ENCODE measurements at regions not wholly inside any gene's neighbourhood (a gene's known extent, or its start where the extent isn't known, plus 50 kb on each side); places are given as distances from the start of the nearest gene placed in this dataset.

GRCh38 chr3:163924600-163924999 is 1153.7 kb downstream of the SI start (continued):
- TF ChIP-seq ZNF253 (CRISPR knock-in tag; conservative IDR thresholded peaks at IDR 0.05) (no peak), ZNF583 (CRISPR knock-in tag; IDR thresholded peaks at IDR 0.05) (no peak), ARNT (IDR thresholded peaks at IDR 0.05) (no peak), STAT5A (IDR thresholded peaks at IDR 0.05; ENCODE audit: borderline replicate concordance, low read length) (no peak), E2F3 (CRISPR knock-in tag; IDR thresholded peaks at IDR 0.05) (no peak)
- TF ChIP-seq, protein P1, sequence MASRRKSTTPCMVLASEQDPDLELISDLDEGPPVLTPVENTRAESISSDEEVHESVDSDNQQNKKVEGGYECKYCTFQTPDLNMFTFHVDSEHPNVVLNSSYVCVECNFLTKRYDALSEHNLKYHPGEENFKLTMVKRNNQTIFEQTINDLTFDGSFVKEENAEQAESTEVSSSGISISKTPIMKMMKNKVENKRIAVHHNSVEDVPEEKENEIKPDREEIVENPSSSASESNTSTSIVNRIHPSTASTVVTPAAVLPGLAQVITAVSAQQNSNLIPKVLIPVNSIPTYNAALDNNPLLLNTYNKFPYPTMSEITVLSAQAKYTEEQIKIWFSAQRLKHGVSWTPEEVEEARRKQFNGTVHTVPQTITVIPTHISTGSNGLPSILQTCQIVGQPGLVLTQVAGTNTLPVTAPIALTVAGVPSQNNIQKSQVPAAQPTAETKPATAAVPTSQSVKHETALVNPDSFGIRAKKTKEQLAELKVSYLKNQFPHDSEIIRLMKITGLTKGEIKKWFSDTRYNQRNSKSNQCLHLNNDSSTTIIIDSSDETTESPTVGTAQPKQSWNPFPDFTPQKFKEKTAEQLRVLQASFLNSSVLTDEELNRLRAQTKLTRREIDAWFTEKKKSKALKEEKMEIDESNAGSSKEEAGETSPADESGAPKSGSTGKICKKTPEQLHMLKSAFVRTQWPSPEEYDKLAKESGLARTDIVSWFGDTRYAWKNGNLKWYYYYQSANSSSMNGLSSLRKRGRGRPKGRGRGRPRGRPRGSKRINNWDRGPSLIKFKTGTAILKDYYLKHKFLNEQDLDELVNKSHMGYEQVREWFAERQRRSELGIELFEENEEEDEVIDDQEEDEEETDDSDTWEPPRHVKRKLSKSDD (conservative IDR thresholded peaks at IDR 0.05; ENCODE audit: low read length), result no peak
- TF ChIP-seq, protein P2, sequence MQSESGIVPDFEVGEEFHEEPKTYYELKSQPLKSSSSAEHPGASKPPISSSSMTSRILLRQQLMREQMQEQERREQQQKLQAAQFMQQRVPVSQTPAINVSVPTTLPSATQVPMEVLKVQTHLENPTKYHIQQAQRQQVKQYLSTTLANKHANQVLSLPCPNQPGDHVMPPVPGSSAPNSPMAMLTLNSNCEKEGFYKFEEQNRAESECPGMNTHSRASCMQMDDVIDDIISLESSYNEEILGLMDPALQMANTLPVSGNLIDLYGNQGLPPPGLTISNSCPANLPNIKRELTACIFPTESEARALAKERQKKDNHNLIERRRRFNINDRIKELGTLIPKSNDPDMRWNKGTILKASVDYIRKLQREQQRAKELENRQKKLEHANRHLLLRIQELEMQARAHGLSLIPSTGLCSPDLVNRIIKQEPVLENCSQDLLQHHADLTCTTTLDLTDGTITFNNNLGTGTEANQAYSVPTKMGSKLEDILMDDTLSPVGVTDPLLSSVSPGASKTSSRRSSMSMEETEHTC (IDR thresholded peaks at IDR 0.05), result no peak
- TF ChIP-seq, protein P3, sequence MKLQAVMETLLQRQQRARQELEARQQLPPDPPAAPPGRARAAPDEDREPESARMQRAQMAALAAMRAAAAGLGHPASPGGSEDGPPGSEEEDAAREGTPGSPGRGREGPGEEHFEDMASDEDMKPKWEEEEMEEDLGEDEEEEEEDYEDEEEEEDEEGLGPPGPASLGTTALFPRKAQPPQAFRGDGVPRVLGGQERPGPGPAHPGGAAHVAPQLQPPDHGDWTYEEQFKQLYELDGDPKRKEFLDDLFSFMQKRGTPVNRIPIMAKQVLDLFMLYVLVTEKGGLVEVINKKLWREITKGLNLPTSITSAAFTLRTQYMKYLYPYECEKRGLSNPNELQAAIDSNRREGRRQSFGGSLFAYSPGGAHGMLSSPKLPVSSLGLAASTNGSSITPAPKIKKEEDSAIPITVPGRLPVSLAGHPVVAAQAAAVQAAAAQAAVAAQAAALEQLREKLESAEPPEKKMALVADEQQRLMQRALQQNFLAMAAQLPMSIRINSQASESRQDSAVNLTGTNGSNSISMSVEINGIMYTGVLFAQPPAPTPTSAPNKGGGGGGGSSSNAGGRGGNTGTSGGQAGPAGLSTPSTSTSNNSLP (IDR thresholded peaks at IDR 0.05; ENCODE audit: borderline replicate concordance, low read depth, low read length), result no peak
